OCI-LY7 (cell line): ENCODE measurements at regions not wholly inside any gene's neighbourhood (a gene's known extent, or its start where the extent isn't known, plus 50 kb on each side); places are given as distances from the start of the nearest gene placed in this dataset.

ENCODE experiments used
- BruUV-seq: library from RNA; stranded (reverse); fragments of 400-500 nt; replicated peaks from 2 replicates; lab custom pipeline; 2021; lab: Mats Ljungman, UMichigan
- CTCF ChIA-PET: fragments of 300-600 bp; sonication (Branson Sonifier 250); formaldehyde crosslinking; loops from one replicate; lab custom pipeline; 2022; ENCODE audit warnings: antibody characterized with exemption; ENCODE audit not compliant: unreplicated experiment; lab: Charles Lee
- POLR2A ChIA-PET: fragments of 300-600 bp; sonication (Branson Sonifier 250); formaldehyde crosslinking; loops from one replicate; lab custom pipeline; 2022; ENCODE audit warnings: antibody characterized with exemption; lab: Charles Lee
- DNase-seq: peaks from one replicate; pipeline ENCODE4 v3.0.0-alpha.2; 2015; ENCODE audit warnings: low spot score
- H2AFZ ChIP-seq: fragments of 200-600 bp; sonication (generic), shearing (Covaris generic); 2 replicates; pipeline ENCODE4 v1.6.1; 2014; ENCODE audit warnings: mild to moderate bottlenecking, antibody characterized with exemption, low read length, moderate library complexity
- H3K27ac ChIP-seq: fragments of 200-600 bp; sonication (generic); 2 replicates; pipeline ENCODE4 v1.5.1; 2014; ENCODE audit warnings: mixed run types, low read depth, mild to moderate bottlenecking, moderate library complexity, low read length, inconsistent platforms; ENCODE audit not compliant: poor library complexity, severe bottlenecking
- H3K36me3 ChIP-seq: fragments of 200-600 bp; sonication (generic); 2 replicates; pipeline ENCODE4 v1.6.1; 2014; ENCODE audit warnings: mild to moderate bottlenecking, antibody characterized with exemption, low read length, moderate library complexity, mixed read lengths; ENCODE audit not compliant: insufficient read depth
- H3K4me1 ChIP-seq: fragments of 200-600 bp; sonication (generic); 2 replicates; pipeline ENCODE4 v1.5.1; 2014; ENCODE audit warnings: mild to moderate bottlenecking, low read length; ENCODE audit not compliant: insufficient read depth, poor library complexity, severe bottlenecking
- H3K4me2 ChIP-seq: fragments of 200-600 bp; sonication (generic); 2 replicates; pipeline ENCODE4 v1.6.1; 2014; ENCODE audit warnings: mild to moderate bottlenecking, low read length
- H3K4me3 ChIP-seq: fragments of 200-600 bp; sonication (generic); 2 replicates; pipeline ENCODE4 v1.5.1; 2014; ENCODE audit warnings: mild to moderate bottlenecking, low read depth, low read length; ENCODE audit not compliant: poor library complexity, severe bottlenecking
- H3K79me2 ChIP-seq: fragments of 200-600 bp; sonication (generic); 2 replicates; pipeline ENCODE4 v1.6.1; 2016; ENCODE audit warnings: low read depth, mild to moderate bottlenecking, low read length, moderate library complexity, mixed read lengths; ENCODE audit not compliant: insufficient read depth
- H3K9me2 ChIP-seq: fragments of 200-600 bp; sonication (generic); 2 replicates; pipeline ENCODE4 v1.6.1; 2016; ENCODE audit warnings: mild to moderate bottlenecking, low read length, mixed read lengths; ENCODE audit not compliant: insufficient read depth
- H3K9me3 ChIP-seq: fragments of 200-600 bp; sonication (generic); 2 replicates; pipeline ENCODE4 v1.6.1; 2014; ENCODE audit warnings: mild to moderate bottlenecking, mixed run types, low read length, mixed read lengths
- H4K20me1 ChIP-seq: fragments of 200-600 bp; sonication (generic); 2 replicates; pipeline ENCODE4 v1.6.1; 2014; ENCODE audit warnings: mild to moderate bottlenecking, antibody characterized with exemption, low read length, moderate library complexity, mixed read lengths; ENCODE audit not compliant: insufficient read depth
- EZH2phosphoT487 ChIP-seq: fragments of 200-600 bp; sonication (generic); IDR thresholded peaks from 2 replicates; pipeline ENCODE4 v1.6.1; 2018; ENCODE audit warnings: low read depth, borderline replicate concordance, mild to moderate bottlenecking, mixed run types, antibody characterized with exemption, low read length, moderate library complexity, mixed read lengths
- intact Hi-C: fragments of 100-400 bp; cut with micrococcal nuclease; formaldehyde crosslinking; loops from one replicate; pipeline ENCODE4 v1.10.0; 2022; ENCODE audit not compliant: unreplicated experiment
- TF ChIP-seq, protein P1 (sequence below): fragments of 200-600 bp; sonication (generic); conservative IDR thresholded peaks from 2 replicates; pipeline ENCODE4 v1.5.1; 2014; ENCODE audit warnings: mild to moderate bottlenecking, antibody characterized with exemption, low read length, moderate library complexity, mixed read lengths

- Histone ChIP-seq H3K9me3 (no peaks in the 10 kb centered on the region), H3K27ac (no peak overlapping the region), H3K9me2 (no peaks in the 10 kb centered on the region), H3K4me3 (no peak overlapping the region), H3K4me1 (no peaks in the 10 kb centered on the region), H3K79me2 (no peaks in the 10 kb centered on the region), H2AFZ (no peak overlapping the region), H3K4me2 (no peak overlapping the region), H4K20me1 (no peaks in the 10 kb centered on the region), H3K36me3 (no peaks in the 10 kb centered on the region)
- no peak for DNase-seq
- TF ChIP-seq EZH2phosphoT487, result no peak
- TF ChIP-seq, protein P1, sequence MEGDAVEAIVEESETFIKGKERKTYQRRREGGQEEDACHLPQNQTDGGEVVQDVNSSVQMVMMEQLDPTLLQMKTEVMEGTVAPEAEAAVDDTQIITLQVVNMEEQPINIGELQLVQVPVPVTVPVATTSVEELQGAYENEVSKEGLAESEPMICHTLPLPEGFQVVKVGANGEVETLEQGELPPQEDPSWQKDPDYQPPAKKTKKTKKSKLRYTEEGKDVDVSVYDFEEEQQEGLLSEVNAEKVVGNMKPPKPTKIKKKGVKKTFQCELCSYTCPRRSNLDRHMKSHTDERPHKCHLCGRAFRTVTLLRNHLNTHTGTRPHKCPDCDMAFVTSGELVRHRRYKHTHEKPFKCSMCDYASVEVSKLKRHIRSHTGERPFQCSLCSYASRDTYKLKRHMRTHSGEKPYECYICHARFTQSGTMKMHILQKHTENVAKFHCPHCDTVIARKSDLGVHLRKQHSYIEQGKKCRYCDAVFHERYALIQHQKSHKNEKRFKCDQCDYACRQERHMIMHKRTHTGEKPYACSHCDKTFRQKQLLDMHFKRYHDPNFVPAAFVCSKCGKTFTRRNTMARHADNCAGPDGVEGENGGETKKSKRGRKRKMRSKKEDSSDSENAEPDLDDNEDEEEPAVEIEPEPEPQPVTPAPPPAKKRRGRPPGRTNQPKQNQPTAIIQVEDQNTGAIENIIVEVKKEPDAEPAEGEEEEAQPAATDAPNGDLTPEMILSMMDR, result no peak
- no TSS peak for BruUV-seq
- CTCF ChIA-PET, result no interaction called here
- POLR2A ChIA-PET, result no interaction called here
- intact Hi-C loops, result no loop called here
These were observed 76.8 kb downstream of the ATXN7L3B start for GRCh38 chr12:74614426-74614825.

DNA sequence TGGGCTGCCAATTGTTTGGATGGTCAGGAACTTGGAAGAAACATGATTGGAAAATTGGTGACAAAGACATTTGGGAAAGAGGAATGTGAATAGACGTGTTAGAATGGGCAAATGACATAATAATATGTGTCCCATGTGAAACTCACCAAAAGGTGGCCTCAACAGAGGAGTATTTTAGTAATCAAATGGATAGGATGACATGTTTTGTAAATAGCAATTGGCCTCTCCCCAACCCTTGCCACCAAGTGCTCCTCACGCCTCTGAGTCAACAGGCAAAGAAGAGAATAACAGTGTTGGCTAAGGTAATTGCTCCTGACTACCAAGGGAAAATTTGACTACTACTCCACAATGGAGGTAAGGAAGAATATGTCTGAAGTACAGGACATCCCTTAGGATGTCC is 81.4 kb downstream of the ATXN7L3B start:
- BruUV-seq, result no TSS peak
- no peak overlapping the region for H2AFZ ChIP-seq
- H3K9me2 ChIP-seq, result no peaks in the 10 kb centered on the region
- no peak for TF ChIP-seq EZH2phosphoT487
- TF ChIP-seq, protein P1, result no peak
- H3K36me3 ChIP-seq, result no peaks in the 10 kb centered on the region
- H4K20me1 ChIP-seq, result no peaks in the 10 kb centered on the region
- H3K4me3 ChIP-seq, result no peak overlapping the region
- no peaks in the 10 kb centered on the region for H3K79me2 ChIP-seq
- H3K27ac ChIP-seq, result no peak overlapping the region
- DNase-seq, result no peak
- no peaks in the 10 kb centered on the region for H3K9me3 ChIP-seq
- intact Hi-C loops, result no loop called here
- no peak overlapping the region for H3K4me2 ChIP-seq
- POLR2A ChIA-PET, result interaction anchor here (1.1 kb wide), 1 partner anchor 13 kb away, joined by 3 read pairs; no protein-coding TSS in a partner anchor
- H3K4me1 ChIP-seq, result no peaks in the 10 kb centered on the region
- CTCF ChIA-PET, result no interaction called here

DNA sequence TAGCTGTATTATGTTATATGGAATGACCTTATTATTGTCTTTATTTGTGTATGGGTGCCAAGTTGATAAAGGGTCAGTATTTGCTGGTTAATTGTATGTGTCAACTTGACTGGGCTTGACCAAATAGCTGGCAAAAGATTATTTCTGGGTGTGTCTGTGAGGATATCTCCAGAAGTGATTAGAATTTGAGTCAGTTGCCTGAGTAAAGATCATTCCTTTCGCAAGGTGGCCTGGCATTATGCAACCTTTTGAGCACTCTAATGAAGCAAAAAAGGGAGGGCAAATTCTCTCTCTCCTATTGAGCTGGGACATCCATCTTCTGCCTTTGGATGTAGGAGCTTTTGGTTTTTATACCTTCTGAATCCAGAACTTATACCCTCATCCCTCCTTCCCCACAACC is 82.2 kb downstream of the ATXN7L3B start:
- ChIA-PET POLR2A (interaction anchor here (1.1 kb wide), 1 partner anchor 12 kb away, joined by 3 read pairs; no protein-coding TSS in a partner anchor), CTCF (no interaction called here)
- Histone ChIP-seq H3K4me3 (no peak overlapping the region), H3K79me2 (no peaks in the 10 kb centered on the region), H2AFZ (no peak overlapping the region), H3K27ac (no peak overlapping the region), H3K36me3 (no peaks in the 10 kb centered on the region), H3K4me2 (no peak overlapping the region), H3K9me3 (no peaks in the 10 kb centered on the region), H3K4me1 (no peaks in the 10 kb centered on the region), H3K9me2 (no peaks in the 10 kb centered on the region), H4K20me1 (no peaks in the 10 kb centered on the region)
- DNase-seq, result no peak
- intact Hi-C loops, result no loop called here
- TF ChIP-seq EZH2phosphoT487, result no peak
- TF ChIP-seq, protein P1, result no peak
- BruUV-seq, result no TSS peak
